ENCODE measurements at regions not wholly inside any gene's neighbourhood (a gene's known extent, or its start where the extent isn't known, plus 50 kb on each side); places are given as distances from the start of the nearest gene placed in this dataset.

DNA sequence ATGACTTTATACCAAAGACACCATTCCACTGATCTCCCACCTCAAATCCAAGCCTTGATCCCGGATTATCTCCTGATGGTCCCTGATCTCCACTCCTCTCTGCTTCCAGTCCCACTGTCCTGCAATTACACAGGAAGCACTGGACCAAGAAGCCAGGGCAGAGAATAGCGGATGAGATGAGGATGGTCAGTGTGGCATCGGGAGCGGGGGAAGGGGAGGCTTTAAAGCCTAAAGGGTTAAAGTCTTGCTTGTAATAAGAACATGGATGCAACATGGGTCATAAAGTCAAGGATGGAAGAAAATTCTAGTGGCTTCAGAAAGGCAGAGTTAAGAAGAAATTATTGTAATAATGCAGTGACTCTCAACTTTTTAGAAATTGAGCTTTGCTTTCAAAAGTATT lies 364.0 kb upstream of the DUSP10 start:
- H3K27ac ChIP-seq, result no peak overlapping the region
- no peaks in the 10 kb centered on the region for H3K27me3 ChIP-seq (ENCODE audit: control insufficient read depth, insufficient read depth, low read length)
- no peak overlapping the region for H2AFZ ChIP-seq
- no peaks in the 10 kb centered on the region for H3K9me3 ChIP-seq (ENCODE audit: control insufficient read depth, low read length)
- H3K4me3 ChIP-seq (ENCODE audit: low read depth, low read length), result no peak overlapping the region
- H3K4me2 ChIP-seq (ENCODE audit: low read length), result no peak overlapping the region
- no peaks in the 10 kb centered on the region for H3K4me1 ChIP-seq
- H3K36me3 ChIP-seq (ENCODE audit: control insufficient read depth, insufficient read depth, low read length), result no peaks in the 10 kb centered on the region
- no peaks in the 10 kb centered on the region for H3K79me2 ChIP-seq
- H3K9ac ChIP-seq, result no peak overlapping the region
- TF ChIP-seq, protein P1, sequence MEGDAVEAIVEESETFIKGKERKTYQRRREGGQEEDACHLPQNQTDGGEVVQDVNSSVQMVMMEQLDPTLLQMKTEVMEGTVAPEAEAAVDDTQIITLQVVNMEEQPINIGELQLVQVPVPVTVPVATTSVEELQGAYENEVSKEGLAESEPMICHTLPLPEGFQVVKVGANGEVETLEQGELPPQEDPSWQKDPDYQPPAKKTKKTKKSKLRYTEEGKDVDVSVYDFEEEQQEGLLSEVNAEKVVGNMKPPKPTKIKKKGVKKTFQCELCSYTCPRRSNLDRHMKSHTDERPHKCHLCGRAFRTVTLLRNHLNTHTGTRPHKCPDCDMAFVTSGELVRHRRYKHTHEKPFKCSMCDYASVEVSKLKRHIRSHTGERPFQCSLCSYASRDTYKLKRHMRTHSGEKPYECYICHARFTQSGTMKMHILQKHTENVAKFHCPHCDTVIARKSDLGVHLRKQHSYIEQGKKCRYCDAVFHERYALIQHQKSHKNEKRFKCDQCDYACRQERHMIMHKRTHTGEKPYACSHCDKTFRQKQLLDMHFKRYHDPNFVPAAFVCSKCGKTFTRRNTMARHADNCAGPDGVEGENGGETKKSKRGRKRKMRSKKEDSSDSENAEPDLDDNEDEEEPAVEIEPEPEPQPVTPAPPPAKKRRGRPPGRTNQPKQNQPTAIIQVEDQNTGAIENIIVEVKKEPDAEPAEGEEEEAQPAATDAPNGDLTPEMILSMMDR (IDR thresholded peaks at IDR 0.05), result no peak

DNA sequence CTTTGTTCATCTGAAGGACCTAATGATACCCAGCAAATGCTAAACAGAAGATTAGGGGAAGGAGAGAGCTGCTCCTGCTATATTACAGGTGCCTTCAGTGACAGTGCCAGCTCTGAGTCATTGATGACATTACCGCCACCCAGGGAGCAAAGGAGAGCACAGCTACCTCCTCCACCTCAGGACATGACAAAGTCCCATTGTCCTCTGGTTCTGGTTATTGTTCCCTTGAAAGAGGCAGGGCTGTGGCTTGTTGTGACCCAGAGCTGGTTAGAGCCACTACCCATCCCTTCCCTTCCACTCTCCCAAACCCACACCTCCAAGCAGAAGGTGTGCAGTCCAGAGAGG lies 363.5 kb upstream of the DUSP10 start:
- Histone ChIP-seq H3K4me2 (ENCODE audit: low read length) (no peak overlapping the region), H3K79me2 (no peaks in the 10 kb centered on the region), H3K27ac (no peak overlapping the region), H3K4me1 (no peaks in the 10 kb centered on the region), H3K27me3 (ENCODE audit: control insufficient read depth, insufficient read depth, low read length) (no peaks in the 10 kb centered on the region), H3K9me3 (ENCODE audit: control insufficient read depth, low read length) (no peaks in the 10 kb centered on the region), H3K4me3 (ENCODE audit: low read depth, low read length) (no peak overlapping the region), H3K36me3 (ENCODE audit: control insufficient read depth, insufficient read depth, low read length) (no peaks in the 10 kb centered on the region), H2AFZ (no peak overlapping the region), H3K9ac (no peak overlapping the region)
- TF ChIP-seq, protein P1 (IDR thresholded peaks at IDR 0.05), result no peak

DNA sequence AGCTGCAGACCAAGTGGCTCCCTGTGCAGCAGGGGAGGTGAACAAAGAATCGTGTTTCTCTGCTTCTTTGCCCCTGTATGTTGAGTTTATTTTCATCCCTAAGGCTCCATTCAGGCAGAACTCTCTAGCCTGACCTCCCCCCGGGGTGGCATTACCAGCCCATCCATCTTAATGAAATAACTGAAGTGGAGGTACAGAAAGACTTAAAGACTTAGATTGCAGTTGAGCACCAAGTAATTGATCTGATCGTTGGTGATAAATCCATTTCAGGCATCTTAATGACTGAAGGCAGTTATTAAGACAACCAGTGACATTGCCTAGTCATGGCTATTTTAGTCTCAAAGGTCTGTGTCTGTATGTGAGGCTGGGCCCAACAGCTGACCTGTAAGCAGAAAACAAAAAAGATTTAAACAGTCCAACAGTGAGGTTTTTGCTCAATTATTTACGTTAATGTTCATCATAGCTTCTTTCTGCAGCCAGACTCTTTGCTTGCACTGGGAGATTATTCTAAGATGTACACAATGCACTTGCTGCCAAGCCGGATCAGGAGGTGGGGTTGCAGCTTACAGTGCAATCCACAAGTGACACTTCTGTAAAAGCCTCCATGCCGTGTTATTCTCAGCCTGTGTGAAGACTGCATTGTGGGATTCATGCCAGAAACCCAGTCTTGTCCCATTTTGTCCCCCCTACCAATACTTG lies 363.0 kb upstream of the DUSP10 start:
- no peak overlapping the region for H3K27ac ChIP-seq
- no peaks in the 10 kb centered on the region for H3K27me3 ChIP-seq (ENCODE audit: control insufficient read depth, insufficient read depth, low read length)
- no peaks in the 10 kb centered on the region for H3K36me3 ChIP-seq (ENCODE audit: control insufficient read depth, insufficient read depth, low read length)
- H3K4me3 ChIP-seq (ENCODE audit: low read depth, low read length), result no peak overlapping the region
- no peaks in the 10 kb centered on the region for H3K9me3 ChIP-seq (ENCODE audit: control insufficient read depth, low read length)
- TF ChIP-seq, protein P1 (IDR thresholded peaks at IDR 0.05), result no peak
- no peaks in the 10 kb centered on the region for H3K4me1 ChIP-seq
- H3K79me2 ChIP-seq, result no peaks in the 10 kb centered on the region
- H3K4me2 ChIP-seq (ENCODE audit: low read length), result no peak overlapping the region
- no peak overlapping the region for H3K9ac ChIP-seq
- no peak overlapping the region for H2AFZ ChIP-seq

DNA sequence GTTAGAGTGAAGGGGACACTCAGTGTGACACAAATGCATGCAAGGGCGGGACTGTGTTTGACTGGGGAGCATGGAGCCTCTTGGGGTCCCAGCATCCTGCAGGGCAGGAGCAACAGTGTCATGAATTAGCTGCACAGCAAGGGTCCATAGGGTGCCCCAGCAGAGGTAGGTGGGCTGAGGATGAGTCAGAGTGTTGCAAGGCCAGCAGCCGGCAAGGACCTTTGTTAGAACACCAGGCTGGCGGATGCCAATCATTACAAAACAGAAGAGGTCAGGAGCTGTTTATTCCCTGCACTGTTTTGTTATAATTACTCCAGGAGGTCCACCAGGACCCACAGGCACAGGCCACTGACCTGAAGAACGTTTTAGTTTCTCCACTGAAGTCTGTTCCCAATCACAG lies 362.2 kb upstream of the DUSP10 start:
- Histone ChIP-seq H3K36me3 (ENCODE audit: control insufficient read depth, insufficient read depth, low read length) (no peaks in the 10 kb centered on the region), H3K79me2 (no peaks in the 10 kb centered on the region), H3K4me2 (ENCODE audit: low read length) (no peak overlapping the region), H3K9ac (no peak overlapping the region), H3K4me3 (ENCODE audit: low read depth, low read length) (no peak overlapping the region), H3K4me1 (no peaks in the 10 kb centered on the region), H3K27me3 (ENCODE audit: control insufficient read depth, insufficient read depth, low read length) (no peaks in the 10 kb centered on the region), H3K9me3 (ENCODE audit: control insufficient read depth, low read length) (no peaks in the 10 kb centered on the region), H2AFZ (no peak overlapping the region), H3K27ac (no peak overlapping the region)
- TF ChIP-seq, protein P1 (IDR thresholded peaks at IDR 0.05), result no peak

DNA sequence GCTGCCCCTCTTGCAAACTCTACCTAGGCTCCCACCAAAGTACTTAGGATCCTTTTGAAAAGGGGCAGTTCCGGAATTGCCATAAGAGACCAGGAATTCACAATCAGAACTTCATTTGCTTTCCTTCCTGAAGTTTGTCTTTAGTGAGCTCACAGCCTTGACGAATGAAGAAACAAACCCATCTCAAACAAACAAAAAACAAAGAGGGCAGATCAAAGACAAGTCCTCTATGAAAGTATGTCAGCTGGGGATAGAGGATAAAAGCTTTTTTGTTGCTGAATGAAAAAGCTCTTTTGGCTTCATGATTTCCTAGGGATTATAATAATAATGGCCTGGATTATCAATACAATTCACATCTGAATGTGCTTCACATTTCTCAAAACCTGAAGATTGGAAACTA lies 357.9 kb upstream of the DUSP10 start:
- no peaks in the 10 kb centered on the region for H3K27me3 ChIP-seq (ENCODE audit: control insufficient read depth, insufficient read depth, low read length)
- no peak overlapping the region for H3K27ac ChIP-seq
- no peaks in the 10 kb centered on the region for H3K9me3 ChIP-seq (ENCODE audit: control insufficient read depth, low read length)
- no peaks in the 10 kb centered on the region for H3K4me1 ChIP-seq
- no peak overlapping the region for H3K4me3 ChIP-seq (ENCODE audit: low read depth, low read length)
- H2AFZ ChIP-seq, result no peak overlapping the region
- no peak overlapping the region for H3K9ac ChIP-seq
- H3K4me2 ChIP-seq (ENCODE audit: low read length), result no peak overlapping the region
- TF ChIP-seq, protein P1 (IDR thresholded peaks at IDR 0.05), result no peak
- no peaks in the 10 kb centered on the region for H3K79me2 ChIP-seq
- H3K36me3 ChIP-seq (ENCODE audit: control insufficient read depth, insufficient read depth, low read length), result no peaks in the 10 kb centered on the region
